HepG2 (cell line): ENCODE measurements at regions not wholly inside any gene's neighbourhood (a gene's known extent, or its start where the extent isn't known, plus 50 kb on each side); places are given as distances from the start of the nearest gene placed in this dataset.

Experiments used
- ATAC-seq: fragments of 200-7000 bp; cut with Tn5 transposase; 3 replicates; pipeline ENCODE4 v1.9.1; 2020; ENCODE audit warnings: mild to moderate bottlenecking, moderate library complexity
- BruUV-seq: library from RNA; stranded (reverse); fragments of 400-500 nt; replicated peaks from 2 replicates; lab custom pipeline; 2021; lab: Mats Ljungman, UMichigan
- CTCF ChIA-PET: fragments of 300-600 bp; formaldehyde crosslinking; extraction: SDS; loops from one replicate; lab custom pipeline; 2021; ENCODE audit warnings: low total read pairs, inconsistent platforms, low intra/inter-chr PET ratio; lab: Yijun Ruan, JAX
- POLR2A ChIA-PET: fragments of 350-600 bp; sonication (Branson Sonifier 250); formaldehyde crosslinking; loops from one replicate; lab custom pipeline; 2020; ENCODE audit warnings: antibody characterized with exemption, inconsistent platforms; lab: Yijun Ruan, JAX
- DNase-seq: peaks from one replicate; pipeline ENCODE4 v3.0.0-alpha.2; 2015; ENCODE audit warnings: low spot score
- FAIRE-seq: peaks from 3 replicates; lab custom pipeline; 2011; peaks lifted over from hg19 to GRCh38; lab: Jason Lieb, UNC
- H2AFZ ChIP-seq: one replicate; pipeline ENCODE4 v1.6.1; 2011; ENCODE audit warnings: low read length, inconsistent platforms
- H3K27ac ChIP-seq: fragments of 300-600 bp; 3 replicates; pipeline ENCODE4 v1.8.0; 2011; ENCODE audit warnings: mixed run types, mild to moderate bottlenecking, mixed read lengths, low read length, inconsistent platforms; ENCODE audit not compliant: insufficient read depth; ENCODE audit errors: extremely low read length
- H3K27me3 ChIP-seq, 2 experiments: fragments of 200-600 bp in 1 of 2; 2 replicates in 1 of 2; 3 replicates in 1 of 2; pipeline versions ENCODE4 v1.6.0 to v1.8.0; 2011; ENCODE audit warnings: low read length in 2 of 2, mild to moderate bottlenecking in 2 of 2, moderate library complexity in 2 of 2, inconsistent platforms in 1 of 2; ENCODE audit not compliant: insufficient read depth in 2 of 2, control insufficient read depth in 1 of 2
- H3K36me3 ChIP-seq, 2 experiments: fragments of 200-600 bp in 1 of 2; replicated peaks in 1 of 2; 2 replicates in 1 of 2; 3 replicates in 1 of 2; pipeline versions ENCODE4 v1.5.1 to v1.8.0; 2011; ENCODE audit warnings: low read length in 2 of 2, inconsistent platforms in 1 of 2; ENCODE audit not compliant: insufficient read depth in 2 of 2, control insufficient read depth in 1 of 2
- H3K4me1 ChIP-seq: 2 replicates; pipeline ENCODE4 v1.5.1; 2012; ENCODE audit warnings: low read length, inconsistent platforms; ENCODE audit not compliant: insufficient read depth
- H3K4me2 ChIP-seq: 2 replicates; pipeline ENCODE4 v1.6.0; 2011; ENCODE audit warnings: low read depth, low read length, inconsistent platforms
- H3K4me3 ChIP-seq, 3 experiments: fragments of 200-600 bp in 1 of 3; sonication (generic), shearing (Covaris generic) in 1 of 3; replicated peaks in 1 of 3; 2 replicates each; pipeline ENCODE4 v1.5.1; 2011 to 2016; ENCODE audit warnings: low read length in 3 of 3, inconsistent platforms in 2 of 3, low read depth in 2 of 3, mild to moderate bottlenecking in 2 of 3, control low read depth in 1 of 3, mixed read lengths in 1 of 3; ENCODE audit not compliant: insufficient read depth in 1 of 3
- H3K79me2 ChIP-seq: one replicate; pipeline ENCODE4 v1.6.1; 2011; ENCODE audit warnings: low read length, inconsistent platforms; ENCODE audit not compliant: insufficient read depth
- H3K9ac ChIP-seq: 2 replicates; pipeline ENCODE4 v1.6.0; 2011; ENCODE audit warnings: mild to moderate bottlenecking, low read depth, low read length, inconsistent platforms; ENCODE audit not compliant: insufficient read depth
- H3K9me3 ChIP-seq: 2 replicates; pipeline ENCODE4 v1.5.1; 2012; ENCODE audit warnings: mild to moderate bottlenecking, low read length
- H4K20me1 ChIP-seq: 2 replicates; pipeline ENCODE4 v1.6.0; 2011; ENCODE audit warnings: inconsistent platforms, mild to moderate bottlenecking, low read length, moderate library complexity; ENCODE audit not compliant: insufficient read depth
- AHR ChIP-seq: IDR thresholded peaks from 2 replicates; pipeline ENCODE4 v1.6.1; 2018; ENCODE audit warnings: missing genetic modification reagents, missing compliant biosample characterization
- ARID2 ChIP-seq: sonication (generic); formaldehyde crosslinking; IDR thresholded peaks from 2 replicates; pipeline ENCODE4 v1.8.1; 2022; ENCODE audit warnings: mild to moderate bottlenecking, missing genetic modification reagents, borderline replicate concordance
- DZIP1 ChIP-seq: sonication (generic); formaldehyde crosslinking; IDR thresholded peaks from 2 replicates; pipeline ENCODE4 v1.5.0; 2020; ENCODE audit warnings: mild to moderate bottlenecking, missing genetic modification reagents
- FUBP1 ChIP-seq: sonication (generic); formaldehyde crosslinking; IDR thresholded peaks from 2 replicates; pipeline ENCODE4 v1.5.1; 2020; ENCODE audit warnings: missing genetic modification reagents, mild to moderate bottlenecking, borderline replicate concordance
- MAFF ChIP-seq: IDR thresholded peaks from 2 replicates; pipeline ENCODE4 v1.6.1; 2011; ENCODE audit warnings: low read depth, low read length, improper control_type of control experiment
- MAFK ChIP-seq, 2 experiments: IDR thresholded peaks in 1 of 2; conservative IDR thresholded peaks in 1 of 2; 2 replicates each; pipeline ENCODE4 v1.6.1; 2011; ENCODE audit warnings: improper control_type of control experiment in 2 of 2, low read length in 2 of 2
- MBD4 ChIP-seq: IDR thresholded peaks from 2 replicates; pipeline ENCODE4 v1.6.1; 2012; ENCODE audit warnings: low read length, inconsistent platforms, borderline replicate concordance
- MIER2 ChIP-seq: IDR thresholded peaks from 2 replicates; pipeline ENCODE4 v1.6.1; 2016; ENCODE audit warnings: missing biosample characterization, missing genetic modification reagents
- MTA3 ChIP-seq: sonication (generic); formaldehyde crosslinking; IDR thresholded peaks from 2 replicates; pipeline ENCODE4 v1.4.0; 2020; ENCODE audit warnings: missing genetic modification reagents
- NFIC ChIP-seq: IDR thresholded peaks from 2 replicates; pipeline ENCODE4 v1.6.1; 2012; ENCODE audit warnings: mild to moderate bottlenecking, low read length, inconsistent platforms
- U2AF2 ChIP-seq: fragments of 200-400 bp; formaldehyde crosslinking; IDR thresholded peaks from 2 replicates; pipeline ENCODE4 v1.6.1; 2017; ENCODE audit warnings: low read depth, mild to moderate bottlenecking, low read length
- ZNF263 ChIP-seq: sonication (generic); formaldehyde crosslinking; IDR thresholded peaks from 2 replicates; pipeline ENCODE4 v1.4.0; 2020; ENCODE audit warnings: missing genetic modification reagents
- ZNF337 ChIP-seq: sonication (generic); formaldehyde crosslinking; IDR thresholded peaks from 2 replicates; pipeline ENCODE4 v1.5.1; 2020; ENCODE audit warnings: missing genetic modification reagents, low read depth, mild to moderate bottlenecking, borderline replicate concordance
- ZNF672 ChIP-seq: sonication (generic); formaldehyde crosslinking; IDR thresholded peaks from 2 replicates; pipeline ENCODE4 v1.8.1; 2022; ENCODE audit warnings: missing genetic modification reagents
- ZNF790 ChIP-seq: sonication (generic); formaldehyde crosslinking; IDR thresholded peaks from 2 replicates; pipeline ENCODE4 v1.8.0; 2022; ENCODE audit warnings: missing genetic modification reagents, mild to moderate bottlenecking, borderline replicate concordance
- WGBS: methylation state at CpG from one replicate; pipeline ENCODE4 v1.1.6; 2017; ENCODE audit warnings: low lambda C conversion rate; 5-methylcytosine and 5-hydroxymethylcytosine counted together
- in situ Hi-C: cut with HindIII; loops from 2 replicates; pipeline ENCODE4 v1.10.0; 2017; ENCODE audit warnings: low pct_unique_long_range_greater_than_20kb; ENCODE audit not compliant: extremely low pct_ligation_motif_present
- intact Hi-C: fragments of 100-400 bp; cut with micrococcal nuclease; formaldehyde crosslinking; loops from one replicate; pipeline ENCODE4 v1.10.0; 2022; ENCODE audit not compliant: unreplicated experiment

- ChIA-PET POLR2A (no interaction called here), CTCF (no interaction called here)
- Histone ChIP-seq H3K27me3 (no peaks in the 10 kb centered on the region), H3K36me3 (no peaks in the 10 kb centered on the region), H3K4me3 (no peak overlapping the region), H3K27ac (no peak overlapping the region), H4K20me1 (no peaks in the 10 kb centered on the region), H2AFZ (no peak overlapping the region), H3K9ac (no peak overlapping the region), H3K79me2 (no peaks in the 10 kb centered on the region), H3K9me3 (no peaks in the 10 kb centered on the region), H3K4me2 (no peak overlapping the region), H3K4me1 (no peaks in the 10 kb centered on the region)
- in situ Hi-C loops, result no loop called here
- ATAC-seq (no peak), FAIRE-seq (no peak), DNase-seq (no peak)
- TF ChIP-seq NFIC, result no peak
- no peak for TF ChIP-seq ZNF263 (CRISPR knock-in tag)
- TF ChIP-seq MBD4, result no peak
- TF ChIP-seq MAFF, result peak; percentile 74
- no peak for TF ChIP-seq ZNF337 (CRISPR knock-in tag)
- TF ChIP-seq FUBP1 (CRISPR knock-in tag), result no peak
- peak; percentile 61 to 82 for TF ChIP-seq MAFK (conservative IDR thresholded peaks at IDR 0.05 in 1 of 2, IDR thresholded peaks at IDR 0.05 in 1 of 2; ENCODE audit: low read length in 2 of 2)
- WGBS, result 0% methylated on average over 1 of the region's 1 CpG
- no TSS peak for BruUV-seq
- intact Hi-C loops, result no loop called here
These were observed 115.9 kb upstream of the BDNF start for GRCh38 chr11:27816197-27816596.

GRCh38 chr11:27812341-27812740 is 112.1 kb upstream of the BDNF start:
- 10% methylated on average over 2 of the region's 2 CpGs for WGBS
- Histone ChIP-seq H3K36me3 (no peaks in the 10 kb centered on the region), H3K79me2 (no peaks in the 10 kb centered on the region), H3K4me3 (no peak overlapping the region), H3K4me2 (no peak overlapping the region), H3K9ac (no peak overlapping the region), H3K9me3 (no peaks in the 10 kb centered on the region), H4K20me1 (no peaks in the 10 kb centered on the region), H3K4me1 (no peaks in the 10 kb centered on the region), H3K27me3 (no peaks in the 10 kb centered on the region; a peak in 1 of 5 replicates), H2AFZ (no peak overlapping the region), H3K27ac (no peak overlapping the region)
- no TSS peak for BruUV-seq
- intact Hi-C loops, result no loop called here
- no peak for DNase-seq
- ChIA-PET POLR2A (no interaction called here), CTCF (no interaction called here)
- no peak for FAIRE-seq
- in situ Hi-C loops, result no loop called here
- ATAC-seq, result no peak
- no peak for TF ChIP-seq ZNF672 (CRISPR knock-in tag)
- no peak for TF ChIP-seq MAFK (conservative IDR thresholded peaks at IDR 0.05 in 1 of 2, IDR thresholded peaks at IDR 0.05 in 1 of 2; ENCODE audit: low read length in 2 of 2)
- TF ChIP-seq MTA3 (CRISPR knock-in tag), result no peak
- TF ChIP-seq DZIP1 (CRISPR knock-in tag), result no peak
- no peak for TF ChIP-seq AHR (CRISPR knock-in tag)
- no peak for TF ChIP-seq ARID2
- TF ChIP-seq U2AF2, result no peak
- TF ChIP-seq ZNF790 (CRISPR knock-in tag), result no peak
- TF ChIP-seq MIER2 (CRISPR knock-in tag), result no peak
